ENCODE measurements at regions not wholly inside any gene's neighbourhood (a gene's known extent, or its start where the extent isn't known, plus 50 kb on each side); places are given as distances from the start of the nearest gene placed in this dataset.

DNA sequence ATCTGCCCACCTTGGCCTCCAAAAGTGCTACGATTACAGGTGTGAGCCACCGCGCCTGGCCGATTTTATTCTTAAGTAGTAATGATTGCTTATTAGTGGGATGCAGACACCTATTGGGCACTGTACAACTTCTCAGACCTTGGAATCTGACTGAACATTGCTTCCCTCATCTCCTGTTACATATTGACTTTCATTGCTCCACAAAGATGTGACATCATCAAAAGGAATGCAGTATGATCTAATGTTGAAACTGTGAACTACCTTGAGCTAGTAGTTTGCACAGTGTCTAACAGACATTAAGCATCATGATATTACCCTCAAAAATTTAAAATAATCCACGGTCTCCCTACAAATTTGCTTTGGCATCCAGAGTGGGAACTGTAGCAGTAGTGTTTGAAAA lies 109.8 kb upstream of the SIX2 start:
- Histone ChIP-seq H3K27ac (ENCODE audit: low read depth, low read length) (no peak overlapping the region), H3K27me3 (ENCODE audit: insufficient read depth, low read length) (no peaks in the 10 kb centered on the region), H3K36me3 (ENCODE audit: insufficient read depth, low read length) (no peaks in the 10 kb centered on the region), H3K4me1 (ENCODE audit: insufficient read depth, low read length) (no peaks in the 10 kb centered on the region), H3K9me3 (ENCODE audit: control insufficient read depth in 1 of 2, low read length in 2 of 2) (no peaks in the 10 kb centered on the region), H3K4me3 (ENCODE audit: low read length in 2 of 2) (no peak overlapping the region)
- Mint-ChIP-seq H3K27me3 (no peaks in the 10 kb centered on the region), H3K4me1 (no peaks in the 10 kb centered on the region), H3K27ac (no peak overlapping the region), H3K36me3 (no peaks in the 10 kb centered on the region), H3K9me3 (no peaks in the 10 kb centered on the region), H3K4me3 (no peak overlapping the region)
- ChIA-PET CTCF (ENCODE audit: partially characterized antibody) (no interaction called here), POLR2A (ENCODE audit: partially characterized antibody) (no interaction called here)
- no peak for DNase-seq
- intact Hi-C loops (cut with micrococcal nuclease): no loop called here

- H3K4me1 Mint-ChIP-seq: no peaks in the 10 kb centered on the region
- Histone ChIP-seq H3K9me3 (ENCODE audit: control insufficient read depth in 1 of 2, low read length in 2 of 2) (no peaks in the 10 kb centered on the region), H3K36me3 (ENCODE audit: insufficient read depth, low read length) (no peaks in the 10 kb centered on the region), H3K27me3 (ENCODE audit: insufficient read depth, low read length) (no peaks in the 10 kb centered on the region), H3K4me1 (ENCODE audit: insufficient read depth, low read length) (no peaks in the 10 kb centered on the region), H3K4me3 (ENCODE audit: low read length in 2 of 2) (no peak overlapping the region), H3K27ac (ENCODE audit: low read depth, low read length) (no peak overlapping the region)
- POLR2A ChIA-PET (ENCODE audit: partially characterized antibody): no interaction called here
- no peak for DNase-seq
- H3K27me3 Mint-ChIP-seq: no peaks in the 10 kb centered on the region
- no peak overlapping the region for H3K4me3 Mint-ChIP-seq
- no peak overlapping the region for H3K27ac Mint-ChIP-seq
- no peaks in the 10 kb centered on the region for H3K9me3 Mint-ChIP-seq
- CTCF ChIA-PET (ENCODE audit: partially characterized antibody): no interaction called here
- intact Hi-C loops (cut with micrococcal nuclease): no loop called here
- no peaks in the 10 kb centered on the region for H3K36me3 Mint-ChIP-seq
Measured at GRCh38 chr2:45117383-45117782, 108.1 kb upstream of the SIX2 start.

DNA sequence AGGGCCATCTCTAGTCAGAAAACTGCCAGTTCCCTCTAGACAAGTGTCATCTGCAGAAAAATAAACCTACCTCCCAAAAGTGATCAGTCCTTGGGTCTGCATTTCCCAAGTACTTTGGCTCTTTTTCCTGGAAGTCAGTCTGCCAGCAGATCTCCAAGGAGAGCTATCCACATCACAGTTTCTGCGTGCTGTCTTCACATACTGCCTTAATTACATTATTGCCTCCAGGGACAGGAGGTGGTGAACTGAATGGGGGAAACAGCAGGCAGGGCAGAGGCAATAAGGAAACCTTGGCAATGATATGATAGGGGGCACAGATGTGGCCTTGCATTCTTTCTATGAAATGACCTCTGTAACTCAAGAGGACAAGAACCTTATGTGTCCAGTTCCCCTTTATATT lies 105.9 kb upstream of the SIX2 start:
- Mint-ChIP-seq H3K4me1 (no peaks in the 10 kb centered on the region), H3K9me3 (no peaks in the 10 kb centered on the region), H3K4me3 (no peak overlapping the region), H3K27me3 (peaks cover 1 to 2% of the 10 kb centered on the region in 2 donors), H3K27ac (no peak overlapping the region), H3K36me3 (no peaks in the 10 kb centered on the region)
- H3K36me3 ChIP-seq (ENCODE audit: insufficient read depth, low read length): no peaks in the 10 kb centered on the region
- no peaks in the 10 kb centered on the region for H3K27me3 ChIP-seq (ENCODE audit: insufficient read depth, low read length)
- ChIA-PET CTCF (ENCODE audit: partially characterized antibody) (no interaction called here), POLR2A (ENCODE audit: partially characterized antibody) (no interaction called here)
- no peaks in the 10 kb centered on the region for H3K4me1 ChIP-seq (ENCODE audit: insufficient read depth, low read length)
- no peaks in the 10 kb centered on the region for H3K9me3 ChIP-seq (ENCODE audit: control insufficient read depth in 1 of 2, low read length in 2 of 2)
- H3K27ac ChIP-seq (ENCODE audit: low read depth, low read length): no peak overlapping the region
- DNase-seq: no peak
- intact Hi-C loops (cut with micrococcal nuclease): no loop called here
- H3K4me3 ChIP-seq (ENCODE audit: low read length in 2 of 2): no peak overlapping the region

DNA sequence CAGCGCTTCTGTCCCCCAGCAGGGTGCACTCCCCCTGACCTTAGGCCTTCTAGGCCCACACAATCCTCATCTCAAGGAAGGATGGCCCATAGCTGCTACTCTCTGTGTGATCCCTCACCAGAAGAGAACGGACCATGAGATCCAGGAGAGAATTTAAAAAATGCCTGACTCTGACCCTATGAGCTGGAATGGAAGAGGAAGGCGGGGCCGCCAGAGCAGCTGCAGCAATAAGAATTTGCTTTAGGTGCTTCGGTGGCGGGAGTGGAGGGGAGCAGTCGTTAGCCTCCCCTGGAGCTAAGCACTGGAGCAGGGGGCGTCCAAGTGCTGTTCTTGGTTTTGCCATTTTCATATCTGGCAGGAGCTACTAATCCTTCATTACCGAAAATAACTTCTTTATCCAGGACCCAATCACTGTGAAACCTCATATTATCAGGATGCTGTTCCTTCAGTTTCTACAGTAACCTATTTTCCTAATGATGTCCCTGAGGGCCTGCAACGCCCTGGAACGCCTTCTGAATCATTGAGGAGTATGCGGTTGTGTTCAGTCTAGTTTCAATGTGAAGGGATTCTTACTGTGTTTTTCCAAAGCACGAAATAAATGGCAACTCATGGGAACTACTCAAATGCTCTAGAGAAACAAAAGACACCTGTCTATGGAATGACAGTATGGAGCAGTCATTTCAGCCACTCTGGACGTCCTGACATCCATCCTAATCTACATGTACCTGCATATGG lies 105.1 kb upstream of the SIX2 start:
- Histone ChIP-seq H3K36me3 (ENCODE audit: insufficient read depth, low read length) (no peaks in the 10 kb centered on the region), H3K4me3 (ENCODE audit: low read length in 2 of 2) (no peak overlapping the region), H3K4me1 (ENCODE audit: insufficient read depth, low read length) (no peaks in the 10 kb centered on the region), H3K27me3 (ENCODE audit: insufficient read depth, low read length) (no peaks in the 10 kb centered on the region), H3K9me3 (ENCODE audit: control insufficient read depth in 1 of 2, low read length in 2 of 2) (no peaks in the 10 kb centered on the region), H3K27ac (ENCODE audit: low read depth, low read length) (no peak overlapping the region)
- no peak for DNase-seq
- H3K36me3 Mint-ChIP-seq: no peaks in the 10 kb centered on the region
- intact Hi-C loops (cut with micrococcal nuclease): no loop called here
- H3K4me3 Mint-ChIP-seq: no peak overlapping the region
- CTCF ChIA-PET (ENCODE audit: partially characterized antibody): no interaction called here
- no peak overlapping the region for H3K27ac Mint-ChIP-seq
- POLR2A ChIA-PET (ENCODE audit: partially characterized antibody): no interaction called here
- peaks cover 1 to 2% of the 10 kb centered on the region in 2 donors for H3K27me3 Mint-ChIP-seq
- no peaks in the 10 kb centered on the region for H3K9me3 Mint-ChIP-seq
- no peaks in the 10 kb centered on the region for H3K4me1 Mint-ChIP-seq

DNA sequence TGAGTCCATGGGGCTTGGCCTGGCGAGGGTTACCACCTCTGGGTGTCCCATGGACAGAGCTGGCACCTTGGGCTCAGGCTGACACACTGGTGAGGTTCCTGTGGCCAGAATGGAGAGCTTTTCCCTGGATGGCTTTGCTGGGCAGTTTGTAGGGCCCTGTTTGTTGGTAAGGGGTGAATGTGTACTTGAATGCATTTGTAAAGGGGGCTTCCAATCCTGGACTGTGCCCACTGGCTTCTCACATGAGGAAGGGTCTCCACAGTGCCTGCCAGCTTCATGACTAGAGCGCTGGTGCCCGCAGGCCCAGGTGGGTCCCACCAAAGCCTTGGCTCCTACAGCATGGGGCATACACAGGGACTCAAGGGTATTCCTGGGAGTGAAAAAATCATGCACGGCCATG lies 103.5 kb upstream of the SIX2 start:
- no peak overlapping the region for H3K4me3 ChIP-seq (ENCODE audit: low read length in 2 of 2)
- no peaks in the 10 kb centered on the region for H3K36me3 ChIP-seq (ENCODE audit: insufficient read depth, low read length)
- no peaks in the 10 kb centered on the region for H3K9me3 ChIP-seq (ENCODE audit: control insufficient read depth in 1 of 2, low read length in 2 of 2)
- H3K27ac ChIP-seq (ENCODE audit: low read depth, low read length): no peak overlapping the region
- no peaks in the 10 kb centered on the region for H3K4me1 Mint-ChIP-seq
- H3K4me3 Mint-ChIP-seq: no peak overlapping the region
- H3K27me3 Mint-ChIP-seq: peaks cover 1 to 2% of the 10 kb centered on the region in 2 donors
- no peak overlapping the region for H3K27ac Mint-ChIP-seq
- no peaks in the 10 kb centered on the region for H3K27me3 ChIP-seq (ENCODE audit: insufficient read depth, low read length)
- CTCF ChIA-PET (ENCODE audit: partially characterized antibody): no interaction called here
- intact Hi-C loops (cut with micrococcal nuclease): no loop called here
- no peaks in the 10 kb centered on the region for H3K36me3 Mint-ChIP-seq
- no peak for DNase-seq
- peaks cover 0 to 3% (median 0%) of the 10 kb centered on the region in 8 donors for H3K9me3 Mint-ChIP-seq
- POLR2A ChIA-PET (ENCODE audit: partially characterized antibody): interaction anchor here (0.6 kb wide), 1 partner anchor 78 kb away, joined by 4 read pairs; no protein-coding TSS in a partner anchor
- no peaks in the 10 kb centered on the region for H3K4me1 ChIP-seq (ENCODE audit: insufficient read depth, low read length)

GRCh38 chr2:45105050-45105582 lies 95.9 kb upstream of the SIX2 start:
- Histone ChIP-seq H3K27ac (ENCODE audit: low read depth, low read length) (no peak overlapping the region), H3K9me3 (ENCODE audit: control insufficient read depth in 1 of 2, low read length in 2 of 2) (no peaks in the 10 kb centered on the region), H3K27me3 (ENCODE audit: insufficient read depth, low read length) (peaks cover 5% of the 10 kb centered on the region), H3K36me3 (ENCODE audit: insufficient read depth, low read length) (no peaks in the 10 kb centered on the region), H3K4me3 (ENCODE audit: low read length in 2 of 2) (no peak overlapping the region), H3K4me1 (ENCODE audit: insufficient read depth, low read length) (no peaks in the 10 kb centered on the region)
- ChIA-PET POLR2A (ENCODE audit: partially characterized antibody) (interaction anchor here (0.6 kb wide), 1 partner anchor 53 kb away, joined by 4 read pairs; no protein-coding TSS in a partner anchor), CTCF (ENCODE audit: partially characterized antibody) (no interaction called here)
- H3K9me3 Mint-ChIP-seq: peaks cover 0 to 6% (median under 1%) of the 10 kb centered on the region in 8 donors
- H3K4me3 Mint-ChIP-seq: no peak overlapping the region
- DNase-seq: no peak
- peaks cover 9 to 18% of the 10 kb centered on the region in 2 donors for H3K27me3 Mint-ChIP-seq
- H3K36me3 Mint-ChIP-seq: no peaks in the 10 kb centered on the region
- no peaks in the 10 kb centered on the region for H3K4me1 Mint-ChIP-seq
- no peak overlapping the region for H3K27ac Mint-ChIP-seq
- intact Hi-C loops (cut with micrococcal nuclease): no loop called here

DNA sequence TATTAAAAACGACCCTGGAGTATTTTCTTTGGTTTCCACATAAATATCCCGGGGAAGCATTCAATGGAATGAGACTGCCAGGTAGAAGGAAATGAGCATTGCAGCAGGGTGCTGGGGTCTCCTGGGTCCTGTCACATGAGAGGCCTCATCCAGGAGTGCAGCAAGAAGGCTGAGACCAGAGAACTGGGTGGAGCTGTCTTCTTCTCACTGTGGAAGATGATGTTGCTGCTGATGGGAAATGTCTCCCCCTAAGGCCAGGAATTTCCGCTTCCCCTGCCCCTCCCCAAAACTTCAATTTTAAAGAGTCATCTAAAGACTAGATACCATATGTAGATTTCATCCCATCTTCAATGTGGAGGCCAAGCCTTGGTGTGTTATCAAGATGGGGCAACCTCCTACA lies 95.2 kb upstream of the SIX2 start:
- H3K27ac Mint-ChIP-seq: no peak overlapping the region
- peaks cover 9 to 18% of the 10 kb centered on the region in 2 donors for H3K27me3 Mint-ChIP-seq
- no peak overlapping the region for H3K4me3 Mint-ChIP-seq
- ChIA-PET POLR2A (ENCODE audit: partially characterized antibody) (no interaction called here), CTCF (ENCODE audit: partially characterized antibody) (no interaction called here)
- H3K9me3 Mint-ChIP-seq: peaks cover 0 to 6% (median under 1%) of the 10 kb centered on the region in 8 donors
- DNase-seq: no peak
- no peaks in the 10 kb centered on the region for H3K36me3 Mint-ChIP-seq
- Histone ChIP-seq H3K36me3 (ENCODE audit: insufficient read depth, low read length) (no peaks in the 10 kb centered on the region), H3K4me3 (ENCODE audit: low read length in 2 of 2) (no peak overlapping the region), H3K27me3 (ENCODE audit: insufficient read depth, low read length) (peaks cover 5% of the 10 kb centered on the region), H3K4me1 (ENCODE audit: insufficient read depth, low read length) (no peaks in the 10 kb centered on the region), H3K9me3 (ENCODE audit: control insufficient read depth in 1 of 2, low read length in 2 of 2) (no peaks in the 10 kb centered on the region), H3K27ac (ENCODE audit: low read depth, low read length) (no peak overlapping the region)
- intact Hi-C loops (cut with micrococcal nuclease): no loop called here
- no peaks in the 10 kb centered on the region for H3K4me1 Mint-ChIP-seq

Data from CD4-positive, alpha-beta memory T cell (primary cell).